HG02759 (cell line): ENCODE measurements at regions not wholly inside any gene's neighbourhood (a gene's known extent, or its start where the extent isn't known, plus 50 kb on each side); places are given as distances from the start of the nearest gene placed in this dataset.

Experiments used
- ATAC-seq: cut with Tn5 transposase; IDR thresholded peaks from one replicate; pipeline ENCODE4 v1.9.1; 2021; ENCODE audit warnings: mild to moderate bottlenecking, moderate library complexity; ENCODE audit not compliant: unreplicated experiment

- ATAC-seq: no peak
Measured at GRCh38 chr13:108525827-108526226, 103.6 kb upstream of the MYO16 start.

- ATAC-seq: no peak
Measured at GRCh38 chr13:108526286-108526685, 103.1 kb upstream of the MYO16 start.

GRCh38 chr13:108527844-108528243 is 101.6 kb upstream of the MYO16 start:
- no peak for ATAC-seq

GRCh38 chr13:108528303-108528702 is 101.1 kb upstream of the MYO16 start:
- ATAC-seq: no peak

GRCh38 chr13:108533842-108534241 is 95.6 kb upstream of the MYO16 start:
- ATAC-seq: no peak

- ATAC-seq: no peak
Measured at GRCh38 chr13:108534728-108535127, 94.7 kb upstream of the MYO16 start.

- ATAC-seq: no peak
Measured at GRCh38 chr13:108549934-108550333, 79.5 kb upstream of the MYO16 start.

- ATAC-seq: no peak
Measured at GRCh38 chr13:108551674-108552073, 77.7 kb upstream of the MYO16 start.

GRCh38 chr13:108558489-108558888 is 70.9 kb upstream of the MYO16 start:
- ATAC-seq: no peak

GRCh38 chr13:108560093-108560492 is 69.3 kb upstream of the MYO16 start:
- ATAC-seq: no peak

- ATAC-seq: no peak
Measured at GRCh38 chr13:108561149-108561548, 68.3 kb upstream of the MYO16 start.

GRCh38 chr13:108566413-108567170 is 62.8 kb upstream of the MYO16 start:
- ATAC-seq: no peak

- no peak for ATAC-seq
Measured at GRCh38 chr13:108572782-108573211, 56.6 kb upstream of the MYO16 start.

GRCh38 chr13:108573455-108573854 is 56.0 kb upstream of the MYO16 start:
- ATAC-seq: no peak

GRCh38 chr13:108574856-108575255 is 54.6 kb upstream of the MYO16 start:
- no peak for ATAC-seq

GRCh38 chr13:108575430-108575829 is 54.0 kb upstream of the MYO16 start:
- no peak for ATAC-seq
